ENCODE measurements at regions not wholly inside any gene's neighbourhood (a gene's known extent, or its start where the extent isn't known, plus 50 kb on each side); places are given as distances from the start of the nearest gene placed in this dataset.

GRCh38 chr15:39459548-39459947, 121.3 kb upstream of the THBS1 start:
- Histone ChIP-seq H3K9me3 (ENCODE audit: control insufficient read depth, low read depth, low read length) (no peaks in the 10 kb centered on the region), H3K4me3 (ENCODE audit: low read length) (no peak overlapping the region), H3K27me3 (ENCODE audit: control insufficient read depth, insufficient read depth, low read length) (no peaks in the 10 kb centered on the region), H3K4me1 (ENCODE audit: control insufficient read depth, low read depth, low read length) (no peaks in the 10 kb centered on the region), H3K9ac (ENCODE audit: low read length) (no peak overlapping the region), H3K27ac (ENCODE audit: low read length) (no peak overlapping the region), H3K36me3 (ENCODE audit: control insufficient read depth, low read depth, low read length) (no peaks in the 10 kb centered on the region)

- H3K36me3 ChIP-seq (ENCODE audit: control insufficient read depth, low read depth, low read length) = no peaks in the 10 kb centered on the region
- no peaks in the 10 kb centered on the region for H3K4me1 ChIP-seq (ENCODE audit: control insufficient read depth, low read depth, low read length)
- no peak overlapping the region for H3K4me3 ChIP-seq (ENCODE audit: low read length)
- H3K27ac ChIP-seq (ENCODE audit: low read length) = no peak overlapping the region
- no peaks in the 10 kb centered on the region for H3K9me3 ChIP-seq (ENCODE audit: control insufficient read depth, low read depth, low read length)
- no peaks in the 10 kb centered on the region for H3K27me3 ChIP-seq (ENCODE audit: control insufficient read depth, insufficient read depth, low read length)
- H3K9ac ChIP-seq (ENCODE audit: low read length) = no peak overlapping the region
Measured at GRCh38 chr15:39460748-39461147, 120.1 kb upstream of the THBS1 start.

GRCh38 chr15:39461536-39462130, 119.2 kb upstream of the THBS1 start:
- H3K4me3 ChIP-seq (ENCODE audit: low read length) = no peak overlapping the region
- no peaks in the 10 kb centered on the region for H3K36me3 ChIP-seq (ENCODE audit: control insufficient read depth, low read depth, low read length)
- H3K9ac ChIP-seq (ENCODE audit: low read length) = no peak overlapping the region
- no peaks in the 10 kb centered on the region for H3K4me1 ChIP-seq (ENCODE audit: control insufficient read depth, low read depth, low read length)
- no peaks in the 10 kb centered on the region for H3K9me3 ChIP-seq (ENCODE audit: control insufficient read depth, low read depth, low read length)
- no peak overlapping the region for H3K27ac ChIP-seq (ENCODE audit: low read length)
- no peaks in the 10 kb centered on the region for H3K27me3 ChIP-seq (ENCODE audit: control insufficient read depth, insufficient read depth, low read length)

- Histone ChIP-seq H3K27me3 (ENCODE audit: control insufficient read depth, insufficient read depth, low read length) (no peaks in the 10 kb centered on the region), H3K9me3 (ENCODE audit: control insufficient read depth, low read depth, low read length) (no peaks in the 10 kb centered on the region), H3K4me3 (ENCODE audit: low read length) (no peak overlapping the region), H3K36me3 (ENCODE audit: control insufficient read depth, low read depth, low read length) (no peaks in the 10 kb centered on the region), H3K27ac (ENCODE audit: low read length) (no peak overlapping the region), H3K9ac (ENCODE audit: low read length) (no peak overlapping the region), H3K4me1 (ENCODE audit: control insufficient read depth, low read depth, low read length) (no peaks in the 10 kb centered on the region)
Measured at GRCh38 chr15:39462691-39463090, 118.2 kb upstream of the THBS1 start.

DNA sequence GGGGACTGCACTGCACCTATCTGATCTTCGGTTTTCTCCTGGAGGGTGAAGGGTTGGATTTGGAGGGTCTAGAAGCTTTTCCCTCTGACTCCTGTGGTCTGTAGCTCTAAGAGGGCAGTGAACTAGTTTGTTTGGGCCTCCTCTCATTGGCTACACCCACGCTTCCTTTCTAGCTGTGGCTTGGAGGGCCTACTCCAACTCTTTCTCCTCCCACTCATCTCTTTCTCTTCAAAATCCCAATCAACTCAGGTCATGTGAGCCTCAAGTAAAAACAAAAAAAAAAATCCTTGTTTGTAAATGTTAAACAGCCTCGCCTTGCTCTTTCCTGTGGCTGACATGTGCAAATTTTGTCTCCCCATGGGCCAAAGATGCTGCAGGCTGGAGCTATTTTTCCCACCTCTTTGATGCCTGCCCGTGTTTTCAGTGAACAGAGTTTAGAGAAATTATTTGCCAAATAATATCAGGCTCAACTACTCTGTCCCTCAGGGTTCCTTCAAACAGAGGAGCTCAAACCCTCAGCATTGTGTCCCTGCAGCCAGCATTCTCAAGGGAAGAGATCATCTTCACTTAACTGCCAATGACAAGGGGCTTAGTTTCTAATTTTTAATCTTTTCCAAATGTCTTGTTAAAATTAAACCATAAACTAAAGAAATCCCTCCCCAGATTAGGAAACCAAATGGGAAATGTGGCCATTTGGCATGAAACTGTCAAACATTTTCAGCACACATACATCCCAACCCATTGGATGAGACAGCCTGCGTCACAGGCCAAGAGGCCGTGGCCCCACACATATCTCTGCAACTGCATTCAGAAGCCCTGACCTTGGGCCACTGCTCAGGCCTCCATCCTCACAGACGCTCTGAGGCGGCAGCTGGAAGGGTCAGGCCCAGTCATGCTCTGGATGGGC, 114.8 kb upstream of the THBS1 start:
- Histone ChIP-seq H3K4me3 (ENCODE audit: low read length) (no peak overlapping the region), H3K27me3 (ENCODE audit: control insufficient read depth, insufficient read depth, low read length) (no peaks in the 10 kb centered on the region), H3K36me3 (ENCODE audit: control insufficient read depth, low read depth, low read length) (no peaks in the 10 kb centered on the region), H3K4me1 (ENCODE audit: control insufficient read depth, low read depth, low read length) (no peaks in the 10 kb centered on the region), H3K27ac (ENCODE audit: low read length) (no peak overlapping the region), H3K9ac (ENCODE audit: low read length) (no peak overlapping the region), H3K9me3 (ENCODE audit: control insufficient read depth, low read depth, low read length) (no peaks in the 10 kb centered on the region)

- H3K27ac ChIP-seq (ENCODE audit: low read length) = no peak overlapping the region
Measured at GRCh38 chr15:39466750-39467105, 114.2 kb upstream of the THBS1 start.

GRCh38 chr15:39468331-39468730, 112.5 kb upstream of the THBS1 start:
- Histone ChIP-seq H3K4me3 (ENCODE audit: low read length) (no peak overlapping the region), H3K36me3 (ENCODE audit: control insufficient read depth, low read depth, low read length) (no peaks in the 10 kb centered on the region), H3K9me3 (ENCODE audit: control insufficient read depth, low read depth, low read length) (no peaks in the 10 kb centered on the region), H3K9ac (ENCODE audit: low read length) (no peak overlapping the region), H3K4me1 (ENCODE audit: control insufficient read depth, low read depth, low read length) (no peaks in the 10 kb centered on the region), H3K27me3 (ENCODE audit: control insufficient read depth, insufficient read depth, low read length) (no peaks in the 10 kb centered on the region), H3K27ac (ENCODE audit: low read length) (no peak overlapping the region)

More at GRCh38 chr15:39466750-39467105, 114.2 kb upstream of the THBS1 start:
- H3K4me1 ChIP-seq (ENCODE audit: control insufficient read depth, low read depth, low read length) = no peaks in the 10 kb centered on the region
- no peaks in the 10 kb centered on the region for H3K36me3 ChIP-seq (ENCODE audit: control insufficient read depth, low read depth, low read length)
- H3K27me3 ChIP-seq (ENCODE audit: control insufficient read depth, insufficient read depth, low read length) = no peaks in the 10 kb centered on the region
- no peaks in the 10 kb centered on the region for H3K9me3 ChIP-seq (ENCODE audit: control insufficient read depth, low read depth, low read length)
- H3K9ac ChIP-seq (ENCODE audit: low read length) = no peak overlapping the region
- H3K4me3 ChIP-seq (ENCODE audit: low read length) = no peak overlapping the region

- Histone ChIP-seq H3K36me3 (ENCODE audit: control insufficient read depth, low read depth, low read length) (no peaks in the 10 kb centered on the region), H3K4me3 (ENCODE audit: low read length) (no peak overlapping the region), H3K27me3 (ENCODE audit: control insufficient read depth, insufficient read depth, low read length) (no peaks in the 10 kb centered on the region), H3K9ac (ENCODE audit: low read length) (no peak overlapping the region), H3K9me3 (ENCODE audit: control insufficient read depth, low read depth, low read length) (no peaks in the 10 kb centered on the region), H3K4me1 (ENCODE audit: control insufficient read depth, low read depth, low read length) (no peaks in the 10 kb centered on the region), H3K27ac (ENCODE audit: low read length) (no peak overlapping the region)
Measured at GRCh38 chr15:39468828-39469227, 112.1 kb upstream of the THBS1 start.

DNA sequence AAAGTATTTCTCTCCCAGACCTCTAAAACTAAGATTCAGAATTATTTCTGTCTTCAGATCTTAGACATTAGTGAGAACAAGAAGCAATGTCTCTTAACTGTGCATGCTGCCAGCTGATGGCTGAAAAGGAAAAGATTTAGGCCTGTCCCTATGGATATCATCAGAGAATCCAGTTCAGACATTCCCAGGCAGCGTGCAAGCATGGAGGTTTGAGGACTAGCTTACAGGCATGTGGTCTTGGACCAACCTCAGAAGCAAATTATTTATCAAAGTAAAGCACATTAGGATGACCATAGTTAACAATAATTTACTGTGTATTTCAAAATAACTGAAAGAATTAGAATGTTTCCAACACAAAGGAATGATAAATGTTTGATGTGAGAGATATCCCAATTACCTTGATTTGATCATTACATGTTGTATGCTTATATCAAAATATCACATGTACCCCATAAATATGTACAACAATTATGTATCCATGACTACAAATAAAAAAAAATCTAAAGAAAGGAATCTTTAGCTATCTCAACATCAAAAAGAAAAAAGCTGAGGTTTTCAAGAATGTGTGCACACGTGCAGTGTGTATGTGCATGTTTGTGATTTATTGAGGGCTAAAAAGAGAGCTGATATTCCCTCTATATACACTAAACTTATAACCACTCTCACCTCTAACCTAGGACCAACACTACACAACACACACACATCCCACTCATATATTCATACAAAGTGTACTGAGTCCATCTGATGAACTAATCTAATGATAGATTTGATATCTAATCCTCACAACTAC, 108.9 kb upstream of the THBS1 start:
- no peaks in the 10 kb centered on the region for H3K27me3 ChIP-seq (ENCODE audit: control insufficient read depth, insufficient read depth, low read length)
- H3K36me3 ChIP-seq (ENCODE audit: control insufficient read depth, low read depth, low read length) = no peaks in the 10 kb centered on the region
- H3K9ac ChIP-seq (ENCODE audit: low read length) = no peak overlapping the region
- no peaks in the 10 kb centered on the region for H3K4me1 ChIP-seq (ENCODE audit: control insufficient read depth, low read depth, low read length)
- H3K9me3 ChIP-seq (ENCODE audit: control insufficient read depth, low read depth, low read length) = no peaks in the 10 kb centered on the region
- H3K4me3 ChIP-seq (ENCODE audit: low read length) = no peak overlapping the region
- no peak overlapping the region for H3K27ac ChIP-seq (ENCODE audit: low read length)

GRCh38 chr15:39472621-39473297, 108.1 kb upstream of the THBS1 start:
- Histone ChIP-seq H3K36me3 (ENCODE audit: control insufficient read depth, low read depth, low read length) (no peaks in the 10 kb centered on the region), H3K4me1 (ENCODE audit: control insufficient read depth, low read depth, low read length) (no peaks in the 10 kb centered on the region), H3K27me3 (ENCODE audit: control insufficient read depth, insufficient read depth, low read length) (no peaks in the 10 kb centered on the region), H3K9ac (ENCODE audit: low read length) (no peak overlapping the region), H3K4me3 (ENCODE audit: low read length) (no peak overlapping the region), H3K9me3 (ENCODE audit: control insufficient read depth, low read depth, low read length) (no peaks in the 10 kb centered on the region), H3K27ac (ENCODE audit: low read length) (no peak overlapping the region)

DNA sequence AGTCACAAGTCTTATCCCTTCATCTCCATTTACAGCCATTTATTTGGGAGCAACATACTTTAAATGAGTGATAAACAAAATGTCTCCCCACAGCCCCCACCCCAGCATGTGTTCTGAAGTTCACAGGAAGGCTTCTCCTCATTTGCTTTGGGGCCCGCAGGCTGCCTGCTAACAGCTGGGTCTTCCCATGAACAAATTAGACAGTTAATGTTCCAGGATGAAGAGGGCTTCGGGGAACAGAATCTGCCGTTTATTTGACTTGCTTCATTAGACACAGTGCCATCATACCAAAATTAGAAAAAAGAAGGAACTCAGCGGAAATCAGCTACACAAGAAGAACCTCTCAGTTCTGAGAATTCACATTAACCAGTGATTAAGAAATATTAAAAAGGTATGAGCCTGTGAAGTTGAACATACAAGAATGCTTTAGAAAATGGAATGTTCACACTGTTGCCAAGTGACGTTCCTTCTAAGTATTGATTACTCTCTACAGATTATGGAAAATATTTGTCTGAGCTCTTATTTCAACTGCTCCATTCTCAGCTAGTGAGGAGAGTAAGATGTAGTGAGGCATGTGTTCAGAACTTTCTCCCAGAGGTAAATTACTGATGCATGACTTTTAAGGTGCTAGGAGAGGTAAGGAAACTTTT, 107.5 kb upstream of the THBS1 start:
- Histone ChIP-seq H3K36me3 (ENCODE audit: control insufficient read depth, low read depth, low read length) (no peaks in the 10 kb centered on the region), H3K4me1 (ENCODE audit: control insufficient read depth, low read depth, low read length) (no peaks in the 10 kb centered on the region), H3K27ac (ENCODE audit: low read length) (no peak overlapping the region), H3K4me3 (ENCODE audit: low read length) (no peak overlapping the region), H3K9me3 (ENCODE audit: control insufficient read depth, low read depth, low read length) (no peaks in the 10 kb centered on the region), H3K9ac (ENCODE audit: low read length) (no peak overlapping the region), H3K27me3 (ENCODE audit: control insufficient read depth, insufficient read depth, low read length) (no peaks in the 10 kb centered on the region)
